Erythroblast (primary cell): ENCODE measurements at regions not wholly inside any gene's neighbourhood (a gene's known extent, or its start where the extent isn't known, plus 50 kb on each side); places are given as distances from the start of the nearest gene placed in this dataset.

Experiments
- GATA1 ChIP-seq: IDR thresholded peaks from 2 replicates; pipeline ENCODE4 v1.6.1; 2011; ENCODE audit warnings: low read depth, mild to moderate bottlenecking, control low read depth, low read length, moderate library complexity
- POLR2A ChIP-seq: IDR thresholded peaks from 2 replicates; pipeline ENCODE4 v1.6.1; 2011; ENCODE audit warnings: mild to moderate bottlenecking, low read length

GRCh38 chr18:41458376-41458775 is 496.7 kb upstream of the PIK3C3 start:
- TF ChIP-seq POLR2A (no peak), GATA1 (no peak)
